IMR-90 (cell line): ENCODE measurements at regions not wholly inside any gene's neighbourhood (a gene's known extent, or its start where the extent isn't known, plus 50 kb on each side); places are given as distances from the start of the nearest gene placed in this dataset.

Source experiments
- ATAC-seq: fragments of 200-7000 bp; cut with Tn5 transposase; 2 replicates; pipeline ENCODE4 v1.9.1; 2020; ENCODE audit warnings: low read depth, mild to moderate bottlenecking, moderate library complexity
- BruUV-seq: library from RNA; stranded (reverse); fragments of 400-500 nt; replicated peaks from 2 replicates; lab custom pipeline; 2021; lab: Mats Ljungman, UMichigan
- CTCF ChIA-PET: fragments of 300-600 bp; formaldehyde crosslinking; extraction: SDS; loops from one replicate; lab custom pipeline; 2021; ENCODE audit warnings: antibody characterized with exemption; lab: Yijun Ruan, JAX
- POLR2A ChIA-PET: fragments of 300-600 bp; sonication (Branson Sonifier 250); formaldehyde crosslinking; loops from one replicate; lab custom pipeline; 2022; ENCODE audit warnings: antibody characterized with exemption; ENCODE audit not compliant: unreplicated experiment; lab: Charles Lee
- DNase-seq: peaks from one replicate; pipeline ENCODE4 v3.0.0; 2013
- H2AFZ ChIP-seq: replicated peaks from 2 replicates; pipeline ENCODE3; 2013; ENCODE audit warnings: low read length, mild to moderate bottlenecking; ENCODE audit not compliant: poor library complexity
- H2AK5ac ChIP-seq: 2 replicates; pipeline ENCODE4 v1.6.1; 2013; ENCODE audit warnings: low read depth, low read length, inconsistent platforms
- H2AK9ac ChIP-seq: replicated peaks from 2 replicates; pipeline ENCODE3; 2013; ENCODE audit warnings: mild to moderate bottlenecking, low read depth, low read length, moderate library complexity; ENCODE audit not compliant: poor library complexity
- H2BK120ac ChIP-seq: 2 replicates; pipeline ENCODE4 v1.6.1; 2013; ENCODE audit warnings: low read depth, low read length, inconsistent platforms
- H2BK15ac ChIP-seq: 3 replicates; pipeline ENCODE4 v1.6.1; 2013; ENCODE audit warnings: low read depth, low read length, inconsistent platforms
- H2BK20ac ChIP-seq: 2 replicates; pipeline ENCODE4 v1.6.1; 2013; ENCODE audit warnings: low read depth, mild to moderate bottlenecking, inconsistent platforms, low read length, moderate library complexity
- H2BK5ac ChIP-seq: 2 replicates; pipeline ENCODE4 v1.6.1; 2013; ENCODE audit warnings: mild to moderate bottlenecking, low read depth, low read length, inconsistent platforms; ENCODE audit not compliant: poor library complexity, severe bottlenecking
- H3K14ac ChIP-seq: replicated peaks from 2 replicates; pipeline ENCODE4 v1.6.1; 2013; ENCODE audit warnings: low read depth, low read length, inconsistent platforms
- H3K18ac ChIP-seq: 2 replicates; pipeline ENCODE4 v1.6.1; 2013; ENCODE audit warnings: low read depth, low read length, control low read depth
- H3K23ac ChIP-seq: 2 replicates; pipeline ENCODE4 v1.6.1; 2013; ENCODE audit warnings: low read depth, low read length, inconsistent platforms
- H3K27ac ChIP-seq: 2 replicates; pipeline ENCODE4 v1.5.1; 2013; ENCODE audit warnings: mild to moderate bottlenecking, control low read depth, low read length; ENCODE audit not compliant: insufficient read depth
- H3K27me3 ChIP-seq: 2 replicates; pipeline ENCODE4 v1.6.1; 2013; ENCODE audit warnings: low read length; ENCODE audit not compliant: control insufficient read depth, insufficient read depth
- H3K36me3 ChIP-seq: 2 replicates; pipeline ENCODE4 v1.6.1; 2013; ENCODE audit warnings: low read length, mixed read lengths; ENCODE audit not compliant: control insufficient read depth, insufficient read depth
- H3K4ac ChIP-seq: 2 replicates; pipeline ENCODE4 v1.6.1; 2013; ENCODE audit warnings: low read depth, low read length, inconsistent platforms
- H3K4me1 ChIP-seq: 2 replicates; pipeline ENCODE4 v1.6.1; 2013; ENCODE audit warnings: low read length, mixed read lengths; ENCODE audit not compliant: control insufficient read depth, insufficient read depth
- H3K4me2 ChIP-seq: 2 replicates; pipeline ENCODE4 v1.6.1; 2013; ENCODE audit warnings: low read depth, mild to moderate bottlenecking, control low read depth, low read length, moderate library complexity
- H3K4me3 ChIP-seq: 2 replicates; pipeline ENCODE4 v1.5.1; 2013; ENCODE audit warnings: low read depth, mild to moderate bottlenecking, control low read depth, low read length, moderate library complexity; ENCODE audit not compliant: insufficient read depth
- H3K56ac ChIP-seq: 2 replicates; pipeline ENCODE4 v1.6.1; 2013; ENCODE audit warnings: low read length, inconsistent platforms; ENCODE audit not compliant: insufficient read depth; ENCODE audit errors: extremely low read depth
- H3K79me1 ChIP-seq, 2 experiments: 2 replicates each; pipeline ENCODE4 v1.6.1; 2013; ENCODE audit warnings: low read length in 2 of 2, inconsistent platforms in 1 of 2, low read depth in 1 of 2
- H3K9ac ChIP-seq: 2 replicates; pipeline ENCODE4 v1.6.1; 2013; ENCODE audit warnings: low read depth, low read length, control low read depth
- H3K9me1 ChIP-seq: 2 replicates; pipeline ENCODE4 v1.6.1; 2013; ENCODE audit warnings: low read length, inconsistent platforms; ENCODE audit not compliant: insufficient read depth
- H3K9me3 ChIP-seq: 2 replicates; pipeline ENCODE4 v1.6.1; 2013; ENCODE audit warnings: low read length; ENCODE audit not compliant: control insufficient read depth, insufficient read depth
- H4K20me1 ChIP-seq: 2 replicates; pipeline ENCODE4 v1.6.1; 2013; ENCODE audit warnings: low read length, inconsistent platforms; ENCODE audit not compliant: insufficient read depth
- H4K5ac ChIP-seq: 2 replicates; pipeline ENCODE4 v1.6.1; 2013; ENCODE audit warnings: mild to moderate bottlenecking, low read depth, low read length, control low read depth
- H4K8ac ChIP-seq, 2 experiments: 2 replicates each; pipeline ENCODE4 v1.6.1; 2013; ENCODE audit warnings: low read depth in 2 of 2, low read length in 2 of 2, control low read depth in 1 of 2, inconsistent platforms in 1 of 2
- H4K91ac ChIP-seq: 2 replicates; pipeline ENCODE4 v1.6.1; 2013; ENCODE audit warnings: low read depth, low read length, inconsistent platforms; ENCODE audit not compliant: insufficient read depth
- BHLHE40 ChIP-seq: fragments of 150-350 bp; IDR thresholded peaks from 2 replicates; pipeline ENCODE4 v1.6.1; 2016; ENCODE audit warnings: mild to moderate bottlenecking, low read depth, low read length
- CEBPB ChIP-seq: IDR thresholded peaks from 2 replicates; pipeline ENCODE4 v1.6.1; 2012; ENCODE audit warnings: low read depth, low read length, improper control_type of control experiment
- MXI1 ChIP-seq: IDR thresholded peaks from 2 replicates; pipeline ENCODE4 v1.6.1; 2012; ENCODE audit warnings: low read depth, mild to moderate bottlenecking, low read length, moderate library complexity, borderline replicate concordance
- NFE2L2 ChIP-seq: fragments of 150-350 bp; IDR thresholded peaks from 2 replicates; pipeline ENCODE4 v1.6.1; 2016; ENCODE audit warnings: low read depth, mild to moderate bottlenecking, low read length
- USF2 ChIP-seq: fragments of 150-350 bp; IDR thresholded peaks from 2 replicates; pipeline ENCODE4 v1.6.1; 2017; ENCODE audit warnings: mild to moderate bottlenecking, antibody characterized with exemption, low read length, low read depth
- dilution Hi-C: fragments of 300-500 bp; cut with HindIII; formaldehyde crosslinking; loops from one replicate; pipeline ENCODE4 v1.14.3; 2018; ENCODE audit warnings: low sequenced_read_pairs; ENCODE audit not compliant: unreplicated experiment
- in situ Hi-C: fragments of 300-500 bp; cut with MboI; formaldehyde crosslinking; loops from 3 replicates; pipeline ENCODE4 v1.14.3; 2019; ENCODE audit warnings: low sequenced_read_pairs, inconsistent platforms, mixed read lengths
- intact Hi-C: fragments of 100-400 bp; cut with micrococcal nuclease; formaldehyde crosslinking; loops from 2 replicates; pipeline ENCODE4 v1.10.0; 2022

GRCh38 chr2:196290136-196290535 is 118.8 kb upstream of the STK17B start:
- peak overlapping the region; percentile 35; the same call in 1 of the 2 replicates for H2BK120ac ChIP-seq
- H3K23ac ChIP-seq, result 0 out of 2 replicates have a peak overlapping the region, but pooled peaks have one; percentile 10
- intact Hi-C loops, result loop anchor here (5.0 kb wide), 1 partner anchor 123 kb away; no protein-coding TSS in a partner anchor
- dilution Hi-C loops, result no loop called here
- in situ Hi-C loops, result loop anchor here (10.0 kb wide), 1 partner anchor 465 kb away; no protein-coding TSS in a partner anchor
- no peak overlapping the region for H4K8ac ChIP-seq
- H3K56ac ChIP-seq, result no peak overlapping the region
- H4K5ac ChIP-seq, result no peak overlapping the region
- H2BK5ac ChIP-seq, result no peak overlapping the region
- peaks cover 10% of the 10 kb centered on the region for H3K4me1 ChIP-seq
- H2AFZ ChIP-seq, result no peak overlapping the region
- H2BK20ac ChIP-seq, result peak overlapping the region; percentile 24; the same call in 1 of the 2 replicates
- no peak overlapping the region for H2BK15ac ChIP-seq
- H3K27ac ChIP-seq, result no peak overlapping the region
- H4K20me1 ChIP-seq, result no peaks in the 10 kb centered on the region
- H3K79me1 ChIP-seq, result no peaks in the 10 kb centered on the region
- no peak overlapping the region for H3K4me3 ChIP-seq
- H2AK5ac ChIP-seq, result no peak overlapping the region
- TF ChIP-seq USF2, result no peak
- no peak for TF ChIP-seq CEBPB
- TF ChIP-seq BHLHE40, result no peak
- TF ChIP-seq MXI1, result no peak
- no peak for TF ChIP-seq NFE2L2
- peaks cover 15% of the 10 kb centered on the region for H3K9me1 ChIP-seq
- H3K18ac ChIP-seq, result no peak overlapping the region
- H3K4me2 ChIP-seq, result no peak overlapping the region
- no peaks in the 10 kb centered on the region for H3K9me3 ChIP-seq
- no peak overlapping the region for H3K14ac ChIP-seq
- no peak for DNase-seq
- H3K9ac ChIP-seq, result no peak overlapping the region
- no peak overlapping the region for H4K91ac ChIP-seq
- BruUV-seq, result no TSS peak
- H3K4ac ChIP-seq, result no peak overlapping the region
- no peaks in the 10 kb centered on the region for H3K36me3 ChIP-seq
- POLR2A ChIA-PET, result no interaction called here
- CTCF ChIA-PET, result interaction anchor here (0.7 to 1.2 kb wide), 4 partner anchors 29 to 155 kb away, joined by 3 read pairs; no protein-coding TSS in a partner anchor
- H2AK9ac ChIP-seq, result no peak overlapping the region
- ATAC-seq, result no peak
- no peaks in the 10 kb centered on the region for H3K27me3 ChIP-seq
